IMR-90 (cell line): ENCODE measurements at regions not wholly inside any gene's neighbourhood (a gene's known extent, or its start where the extent isn't known, plus 50 kb on each side); places are given as distances from the start of the nearest gene placed in this dataset.

Experiments
- ATAC-seq: fragments of 200-7000 bp; cut with Tn5 transposase; 2 replicates; pipeline ENCODE4 v1.9.1; 2020; ENCODE audit warnings: low read depth, mild to moderate bottlenecking, moderate library complexity
- BruUV-seq: library from RNA; stranded (reverse); fragments of 400-500 nt; replicated peaks from 2 replicates; lab custom pipeline; 2021; lab: Mats Ljungman, UMichigan
- CTCF ChIA-PET: fragments of 300-600 bp; formaldehyde crosslinking; extraction: SDS; loops from one replicate; lab custom pipeline; 2021; ENCODE audit warnings: antibody characterized with exemption; lab: Yijun Ruan, JAX
- POLR2A ChIA-PET: fragments of 300-600 bp; sonication (Branson Sonifier 250); formaldehyde crosslinking; loops from one replicate; lab custom pipeline; 2022; ENCODE audit warnings: antibody characterized with exemption; ENCODE audit not compliant: unreplicated experiment; lab: Charles Lee
- DNase-seq: peaks from one replicate; pipeline ENCODE4 v3.0.0; 2013
- H2AFZ ChIP-seq: replicated peaks from 2 replicates; pipeline ENCODE3; 2013; ENCODE audit warnings: low read length, mild to moderate bottlenecking; ENCODE audit not compliant: poor library complexity
- H2AK5ac ChIP-seq: 2 replicates; pipeline ENCODE4 v1.6.1; 2013; ENCODE audit warnings: low read depth, low read length, inconsistent platforms
- H2AK9ac ChIP-seq: replicated peaks from 2 replicates; pipeline ENCODE3; 2013; ENCODE audit warnings: mild to moderate bottlenecking, low read depth, low read length, moderate library complexity; ENCODE audit not compliant: poor library complexity
- H2BK120ac ChIP-seq: 2 replicates; pipeline ENCODE4 v1.6.1; 2013; ENCODE audit warnings: low read depth, low read length, inconsistent platforms
- H2BK15ac ChIP-seq: 3 replicates; pipeline ENCODE4 v1.6.1; 2013; ENCODE audit warnings: low read depth, low read length, inconsistent platforms
- H2BK20ac ChIP-seq: 2 replicates; pipeline ENCODE4 v1.6.1; 2013; ENCODE audit warnings: low read depth, mild to moderate bottlenecking, inconsistent platforms, low read length, moderate library complexity
- H2BK5ac ChIP-seq: 2 replicates; pipeline ENCODE4 v1.6.1; 2013; ENCODE audit warnings: mild to moderate bottlenecking, low read depth, low read length, inconsistent platforms; ENCODE audit not compliant: poor library complexity, severe bottlenecking
- H3K14ac ChIP-seq: replicated peaks from 2 replicates; pipeline ENCODE4 v1.6.1; 2013; ENCODE audit warnings: low read depth, low read length, inconsistent platforms
- H3K18ac ChIP-seq: 2 replicates; pipeline ENCODE4 v1.6.1; 2013; ENCODE audit warnings: low read depth, low read length, control low read depth
- H3K23ac ChIP-seq: 2 replicates; pipeline ENCODE4 v1.6.1; 2013; ENCODE audit warnings: low read depth, low read length, inconsistent platforms
- H3K27ac ChIP-seq: 2 replicates; pipeline ENCODE4 v1.5.1; 2013; ENCODE audit warnings: mild to moderate bottlenecking, control low read depth, low read length; ENCODE audit not compliant: insufficient read depth
- H3K27me3 ChIP-seq: 2 replicates; pipeline ENCODE4 v1.6.1; 2013; ENCODE audit warnings: low read length; ENCODE audit not compliant: control insufficient read depth, insufficient read depth
- H3K36me3 ChIP-seq: 2 replicates; pipeline ENCODE4 v1.6.1; 2013; ENCODE audit warnings: low read length, mixed read lengths; ENCODE audit not compliant: control insufficient read depth, insufficient read depth
- H3K4ac ChIP-seq: 2 replicates; pipeline ENCODE4 v1.6.1; 2013; ENCODE audit warnings: low read depth, low read length, inconsistent platforms
- H3K4me1 ChIP-seq: 2 replicates; pipeline ENCODE4 v1.6.1; 2013; ENCODE audit warnings: low read length, mixed read lengths; ENCODE audit not compliant: control insufficient read depth, insufficient read depth
- H3K4me2 ChIP-seq: 2 replicates; pipeline ENCODE4 v1.6.1; 2013; ENCODE audit warnings: low read depth, mild to moderate bottlenecking, control low read depth, low read length, moderate library complexity
- H3K4me3 ChIP-seq: 2 replicates; pipeline ENCODE4 v1.5.1; 2013; ENCODE audit warnings: low read depth, mild to moderate bottlenecking, control low read depth, low read length, moderate library complexity; ENCODE audit not compliant: insufficient read depth
- H3K56ac ChIP-seq: 2 replicates; pipeline ENCODE4 v1.6.1; 2013; ENCODE audit warnings: low read length, inconsistent platforms; ENCODE audit not compliant: insufficient read depth; ENCODE audit errors: extremely low read depth
- H3K79me1 ChIP-seq, 2 experiments: 2 replicates each; pipeline ENCODE4 v1.6.1; 2013; ENCODE audit warnings: low read length in 2 of 2, inconsistent platforms in 1 of 2, low read depth in 1 of 2
- H3K9ac ChIP-seq: 2 replicates; pipeline ENCODE4 v1.6.1; 2013; ENCODE audit warnings: low read depth, low read length, control low read depth
- H3K9me1 ChIP-seq: 2 replicates; pipeline ENCODE4 v1.6.1; 2013; ENCODE audit warnings: low read length, inconsistent platforms; ENCODE audit not compliant: insufficient read depth
- H3K9me3 ChIP-seq: 2 replicates; pipeline ENCODE4 v1.6.1; 2013; ENCODE audit warnings: low read length; ENCODE audit not compliant: control insufficient read depth, insufficient read depth
- H4K20me1 ChIP-seq: 2 replicates; pipeline ENCODE4 v1.6.1; 2013; ENCODE audit warnings: low read length, inconsistent platforms; ENCODE audit not compliant: insufficient read depth
- H4K5ac ChIP-seq: 2 replicates; pipeline ENCODE4 v1.6.1; 2013; ENCODE audit warnings: mild to moderate bottlenecking, low read depth, low read length, control low read depth
- H4K8ac ChIP-seq, 2 experiments: 2 replicates each; pipeline ENCODE4 v1.6.1; 2013; ENCODE audit warnings: low read depth in 2 of 2, low read length in 2 of 2, control low read depth in 1 of 2, inconsistent platforms in 1 of 2
- H4K91ac ChIP-seq: 2 replicates; pipeline ENCODE4 v1.6.1; 2013; ENCODE audit warnings: low read depth, low read length, inconsistent platforms; ENCODE audit not compliant: insufficient read depth
- BHLHE40 ChIP-seq: fragments of 150-350 bp; IDR thresholded peaks from 2 replicates; pipeline ENCODE4 v1.6.1; 2016; ENCODE audit warnings: mild to moderate bottlenecking, low read depth, low read length
- CEBPB ChIP-seq: IDR thresholded peaks from 2 replicates; pipeline ENCODE4 v1.6.1; 2012; ENCODE audit warnings: low read depth, low read length, improper control_type of control experiment
- CHD1 ChIP-seq: IDR thresholded peaks from 2 replicates; pipeline ENCODE4 v1.6.1; 2012; ENCODE audit warnings: low read depth, low read length, improper control_type of control experiment
- FOS ChIP-seq: fragments of 150-350 bp; IDR thresholded peaks from 2 replicates; pipeline ENCODE4 v1.6.1; 2016; ENCODE audit warnings: low read depth, low read length
- MAFK ChIP-seq: IDR thresholded peaks from 2 replicates; pipeline ENCODE4 v1.6.1; 2012; ENCODE audit warnings: low read depth, low read length, improper control_type of control experiment
- MAZ ChIP-seq: IDR thresholded peaks from 2 replicates; pipeline ENCODE4 v1.6.1; 2012; ENCODE audit warnings: low read depth, mild to moderate bottlenecking, low read length, improper control_type of control experiment, moderate library complexity, borderline replicate concordance
- MXI1 ChIP-seq: IDR thresholded peaks from 2 replicates; pipeline ENCODE4 v1.6.1; 2012; ENCODE audit warnings: low read depth, mild to moderate bottlenecking, low read length, moderate library complexity, borderline replicate concordance
- NFE2L2 ChIP-seq: fragments of 150-350 bp; IDR thresholded peaks from 2 replicates; pipeline ENCODE4 v1.6.1; 2016; ENCODE audit warnings: low read depth, mild to moderate bottlenecking, low read length
- POLR2A ChIP-seq: IDR thresholded peaks from 2 replicates; pipeline ENCODE4 v1.6.1; 2012; ENCODE audit warnings: mild to moderate bottlenecking, low read depth, low read length
- RAD21 ChIP-seq: IDR thresholded peaks from 2 replicates; pipeline ENCODE4 v1.6.1; 2012; ENCODE audit warnings: low read length, improper control_type of control experiment
- RCOR1 ChIP-seq: IDR thresholded peaks from 2 replicates; pipeline ENCODE4 v1.6.1; 2012; ENCODE audit warnings: mild to moderate bottlenecking, low read length, improper control_type of control experiment; ENCODE audit not compliant: insufficient replicate concordance
- RFX5 ChIP-seq: IDR thresholded peaks from 2 replicates; pipeline ENCODE4 v1.8.0; 2012; ENCODE audit warnings: low read depth, mild to moderate bottlenecking, low read length, moderate library complexity
- SMC3 ChIP-seq: fragments of 150-350 bp; IDR thresholded peaks from 2 replicates; pipeline ENCODE4 v1.6.1; 2016; ENCODE audit warnings: low read depth, mild to moderate bottlenecking, antibody characterized with exemption, low read length, moderate library complexity
- dilution Hi-C: fragments of 300-500 bp; cut with HindIII; formaldehyde crosslinking; loops from one replicate; pipeline ENCODE4 v1.14.3; 2018; ENCODE audit warnings: low sequenced_read_pairs; ENCODE audit not compliant: unreplicated experiment
- in situ Hi-C: fragments of 300-500 bp; cut with MboI; formaldehyde crosslinking; loops from 3 replicates; pipeline ENCODE4 v1.14.3; 2019; ENCODE audit warnings: low sequenced_read_pairs, inconsistent platforms, mixed read lengths
- intact Hi-C: fragments of 100-400 bp; cut with micrococcal nuclease; formaldehyde crosslinking; loops from 2 replicates; pipeline ENCODE4 v1.10.0; 2022
- TF ChIP-seq, protein P1 (sequence below): fragments of 150-350 bp; IDR thresholded peaks from 2 replicates; pipeline ENCODE4 v1.6.1; 2017; ENCODE audit warnings: mild to moderate bottlenecking, antibody characterized with exemption, low read length, low read depth
- TF ChIP-seq, protein P2 (sequence below): fragments of 150-350 bp; IDR thresholded peaks from 2 replicates; pipeline ENCODE4 v1.6.1; 2016; ENCODE audit warnings: low read depth, mild to moderate bottlenecking, low read length, moderate library complexity, borderline replicate concordance
- TF ChIP-seq, protein P3 (sequence below): conservative IDR thresholded peaks from 2 replicates; pipeline ENCODE4 v1.5.1; 2012; ENCODE audit warnings: mild to moderate bottlenecking, low read depth, low read length, improper control_type of control experiment

DNA sequence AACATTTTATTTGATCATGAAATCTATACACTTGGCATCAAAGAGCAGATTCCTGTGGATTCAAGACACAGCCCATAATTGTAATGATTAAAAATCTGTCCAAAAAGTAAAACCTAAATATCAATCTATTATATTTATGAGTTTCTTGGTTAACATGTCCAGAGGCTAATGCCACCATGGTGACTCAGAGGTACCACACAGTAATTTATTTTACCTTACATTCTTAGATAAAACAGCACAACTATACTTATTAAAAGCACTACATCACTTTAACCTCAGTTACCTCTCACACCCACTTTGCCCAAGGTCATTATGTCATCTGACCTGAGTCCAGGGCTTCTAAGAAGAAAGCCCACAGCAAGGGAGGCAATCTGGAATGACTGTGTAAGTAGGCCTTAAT is 519.2 kb downstream of the RASEF start:
- H3K18ac ChIP-seq = no peak overlapping the region
- no peak overlapping the region for H2BK15ac ChIP-seq
- H3K9ac ChIP-seq = no peak overlapping the region
- H2BK5ac ChIP-seq = no peak overlapping the region
- no peak overlapping the region for H3K14ac ChIP-seq
- no peaks in the 10 kb centered on the region for H3K9me1 ChIP-seq
- no peak overlapping the region for H4K8ac ChIP-seq
- H4K20me1 ChIP-seq = no peaks in the 10 kb centered on the region
- intact Hi-C loops = no loop called here
- H3K27ac ChIP-seq = no peak overlapping the region
- H4K5ac ChIP-seq = no peak overlapping the region
- TF ChIP-seq POLR2A (no peak), MAZ (no peak), CHD1 (no peak), MAFK (no peak), RCOR1 (no peak), MXI1 (no peak), RFX5 (no peak), RAD21 (no peak), FOS (no peak), SMC3 (no peak), CEBPB (no peak), BHLHE40 (no peak), NFE2L2 (no peak)
- TF ChIP-seq, protein P1, sequence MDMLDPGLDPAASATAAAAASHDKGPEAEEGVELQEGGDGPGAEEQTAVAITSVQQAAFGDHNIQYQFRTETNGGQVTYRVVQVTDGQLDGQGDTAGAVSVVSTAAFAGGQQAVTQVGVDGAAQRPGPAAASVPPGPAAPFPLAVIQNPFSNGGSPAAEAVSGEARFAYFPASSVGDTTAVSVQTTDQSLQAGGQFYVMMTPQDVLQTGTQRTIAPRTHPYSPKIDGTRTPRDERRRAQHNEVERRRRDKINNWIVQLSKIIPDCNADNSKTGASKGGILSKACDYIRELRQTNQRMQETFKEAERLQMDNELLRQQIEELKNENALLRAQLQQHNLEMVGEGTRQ = no peak
- TF ChIP-seq, protein P2, sequence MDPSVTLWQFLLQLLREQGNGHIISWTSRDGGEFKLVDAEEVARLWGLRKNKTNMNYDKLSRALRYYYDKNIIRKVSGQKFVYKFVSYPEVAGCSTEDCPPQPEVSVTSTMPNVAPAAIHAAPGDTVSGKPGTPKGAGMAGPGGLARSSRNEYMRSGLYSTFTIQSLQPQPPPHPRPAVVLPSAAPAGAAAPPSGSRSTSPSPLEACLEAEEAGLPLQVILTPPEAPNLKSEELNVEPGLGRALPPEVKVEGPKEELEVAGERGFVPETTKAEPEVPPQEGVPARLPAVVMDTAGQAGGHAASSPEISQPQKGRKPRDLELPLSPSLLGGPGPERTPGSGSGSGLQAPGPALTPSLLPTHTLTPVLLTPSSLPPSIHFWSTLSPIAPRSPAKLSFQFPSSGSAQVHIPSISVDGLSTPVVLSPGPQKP = no peak
- TF ChIP-seq, protein P3, sequence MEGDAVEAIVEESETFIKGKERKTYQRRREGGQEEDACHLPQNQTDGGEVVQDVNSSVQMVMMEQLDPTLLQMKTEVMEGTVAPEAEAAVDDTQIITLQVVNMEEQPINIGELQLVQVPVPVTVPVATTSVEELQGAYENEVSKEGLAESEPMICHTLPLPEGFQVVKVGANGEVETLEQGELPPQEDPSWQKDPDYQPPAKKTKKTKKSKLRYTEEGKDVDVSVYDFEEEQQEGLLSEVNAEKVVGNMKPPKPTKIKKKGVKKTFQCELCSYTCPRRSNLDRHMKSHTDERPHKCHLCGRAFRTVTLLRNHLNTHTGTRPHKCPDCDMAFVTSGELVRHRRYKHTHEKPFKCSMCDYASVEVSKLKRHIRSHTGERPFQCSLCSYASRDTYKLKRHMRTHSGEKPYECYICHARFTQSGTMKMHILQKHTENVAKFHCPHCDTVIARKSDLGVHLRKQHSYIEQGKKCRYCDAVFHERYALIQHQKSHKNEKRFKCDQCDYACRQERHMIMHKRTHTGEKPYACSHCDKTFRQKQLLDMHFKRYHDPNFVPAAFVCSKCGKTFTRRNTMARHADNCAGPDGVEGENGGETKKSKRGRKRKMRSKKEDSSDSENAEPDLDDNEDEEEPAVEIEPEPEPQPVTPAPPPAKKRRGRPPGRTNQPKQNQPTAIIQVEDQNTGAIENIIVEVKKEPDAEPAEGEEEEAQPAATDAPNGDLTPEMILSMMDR = no peak
- H2BK20ac ChIP-seq = no peak overlapping the region
- no peak overlapping the region for H3K4me2 ChIP-seq
- no peak overlapping the region for H2AFZ ChIP-seq
- no peak overlapping the region for H2BK120ac ChIP-seq
- CTCF ChIA-PET = no interaction called here
- H3K4me1 ChIP-seq = no peaks in the 10 kb centered on the region
- no peak for DNase-seq
- no peak overlapping the region for H3K23ac ChIP-seq
- no peak overlapping the region for H3K4me3 ChIP-seq
- no peak for ATAC-seq
- H3K9me3 ChIP-seq = no peaks in the 10 kb centered on the region
- H3K36me3 ChIP-seq = no peaks in the 10 kb centered on the region
- H2AK9ac ChIP-seq = no peak overlapping the region
- dilution Hi-C loops = no loop called here
- POLR2A ChIA-PET = no interaction called here
- H3K4ac ChIP-seq = no peak overlapping the region
- no peak overlapping the region for H2AK5ac ChIP-seq
- H3K79me1 ChIP-seq = no peaks in the 10 kb centered on the region
- no peak overlapping the region for H3K56ac ChIP-seq
- BruUV-seq = no TSS peak
- no peak overlapping the region for H4K91ac ChIP-seq
- H3K27me3 ChIP-seq = no peaks in the 10 kb centered on the region
- in situ Hi-C loops = no loop called here
